DOHH2 (cell line): ENCODE measurements at regions not wholly inside any gene's neighbourhood (a gene's known extent, or its start where the extent isn't known, plus 50 kb on each side); places are given as distances from the start of the nearest gene placed in this dataset.

Source experiments
- H3F3A ChIP-seq: fragments of 200-600 bp; sonication (generic), shearing (Covaris generic); 2 replicates; pipeline ENCODE4 v1.6.0; 2016; ENCODE audit warnings: antibody characterized with exemption, mild to moderate bottlenecking; ENCODE audit not compliant: control insufficient read depth, insufficient read depth
- H3K27ac ChIP-seq: fragments of 200-600 bp; sonication (generic); 2 replicates; pipeline ENCODE4 v1.5.1; 2014; ENCODE audit warnings: low read depth, mild to moderate bottlenecking, low read length, moderate library complexity
- H3K27me3 ChIP-seq: fragments of 200-600 bp; sonication (generic); 2 replicates; pipeline ENCODE4 v1.6.1; 2014; ENCODE audit warnings: mild to moderate bottlenecking, low read length, mixed read lengths; ENCODE audit not compliant: control insufficient read depth
- H3K36me3 ChIP-seq: fragments of 200-600 bp; sonication (generic); 2 replicates; pipeline ENCODE4 v1.6.1; 2014; ENCODE audit warnings: mild to moderate bottlenecking, low read length, moderate library complexity, mixed read lengths; ENCODE audit not compliant: control insufficient read depth
- H3K4me1 ChIP-seq: fragments of 200-600 bp; sonication (generic); 2 replicates; pipeline ENCODE4 v1.6.1; 2014; ENCODE audit warnings: mild to moderate bottlenecking, low read length, mixed read lengths; ENCODE audit not compliant: control insufficient read depth
- H3K4me2 ChIP-seq: fragments of 200-600 bp; sonication (generic); 2 replicates; pipeline ENCODE4 v1.6.0; 2014; ENCODE audit warnings: mild to moderate bottlenecking, low read length, moderate library complexity
- H3K4me3 ChIP-seq: fragments of 200-600 bp; sonication (generic); 2 replicates; pipeline ENCODE4 v1.5.1; 2014; ENCODE audit warnings: mild to moderate bottlenecking, low read length, mixed read lengths
- H3K79me2 ChIP-seq: fragments of 200-600 bp; sonication (generic); 2 replicates; pipeline ENCODE4 v1.6.1; 2014; ENCODE audit warnings: mild to moderate bottlenecking, low read length, mixed read lengths; ENCODE audit not compliant: control insufficient read depth
- H3K9me2 ChIP-seq: fragments of 200-600 bp; sonication (generic); replicated peaks from 2 replicates; pipeline ENCODE4 v1.6.1; 2014; ENCODE audit warnings: mild to moderate bottlenecking, low read length, mixed read lengths; ENCODE audit not compliant: control insufficient read depth
- H3K9me3 ChIP-seq: fragments of 200-600 bp; sonication (generic); 2 replicates; pipeline ENCODE4 v1.6.1; 2014; ENCODE audit warnings: antibody characterized with exemption, low read length, mixed read lengths; ENCODE audit not compliant: control insufficient read depth, insufficient read depth
- H4K20me1 ChIP-seq: fragments of 200-600 bp; sonication (generic); 2 replicates; pipeline ENCODE4 v1.6.0; 2014; ENCODE audit warnings: low read depth, mild to moderate bottlenecking, antibody characterized with exemption, low read length, moderate library complexity; ENCODE audit not compliant: control insufficient read depth, insufficient read depth
- EZH2phosphoT487 ChIP-seq: fragments of 200-600 bp; sonication (generic); IDR thresholded peaks from 2 replicates; pipeline ENCODE4 v1.6.1; 2017; ENCODE audit warnings: borderline replicate concordance, mild to moderate bottlenecking, antibody characterized with exemption, low read length, moderate library complexity, mixed read lengths
- TF ChIP-seq, protein P1 (sequence below): fragments of 200-600 bp; sonication (generic); IDR thresholded peaks from one replicate; pipeline ENCODE4 v1.5.1; 2014; ENCODE audit warnings: antibody characterized with exemption, mild to moderate bottlenecking, low read depth, low read length; ENCODE audit not compliant: poor library complexity, severe bottlenecking

- Histone ChIP-seq H3F3A (no peaks in the 10 kb centered on the region), H3K4me3 (no peak overlapping the region), H3K36me3 (no peaks in the 10 kb centered on the region), H3K4me1 (no peaks in the 10 kb centered on the region), H3K9me3 (no peaks in the 10 kb centered on the region), H3K27me3 (peaks cover 3% of the 10 kb centered on the region; the same call in 1 of the 2 replicates), H3K9me2 (no peaks in the 10 kb centered on the region), H3K27ac (no peak overlapping the region), H3K4me2 (no peak overlapping the region), H4K20me1 (no peaks in the 10 kb centered on the region), H3K79me2 (no peaks in the 10 kb centered on the region)
- no peak for TF ChIP-seq EZH2phosphoT487
- TF ChIP-seq, protein P1, sequence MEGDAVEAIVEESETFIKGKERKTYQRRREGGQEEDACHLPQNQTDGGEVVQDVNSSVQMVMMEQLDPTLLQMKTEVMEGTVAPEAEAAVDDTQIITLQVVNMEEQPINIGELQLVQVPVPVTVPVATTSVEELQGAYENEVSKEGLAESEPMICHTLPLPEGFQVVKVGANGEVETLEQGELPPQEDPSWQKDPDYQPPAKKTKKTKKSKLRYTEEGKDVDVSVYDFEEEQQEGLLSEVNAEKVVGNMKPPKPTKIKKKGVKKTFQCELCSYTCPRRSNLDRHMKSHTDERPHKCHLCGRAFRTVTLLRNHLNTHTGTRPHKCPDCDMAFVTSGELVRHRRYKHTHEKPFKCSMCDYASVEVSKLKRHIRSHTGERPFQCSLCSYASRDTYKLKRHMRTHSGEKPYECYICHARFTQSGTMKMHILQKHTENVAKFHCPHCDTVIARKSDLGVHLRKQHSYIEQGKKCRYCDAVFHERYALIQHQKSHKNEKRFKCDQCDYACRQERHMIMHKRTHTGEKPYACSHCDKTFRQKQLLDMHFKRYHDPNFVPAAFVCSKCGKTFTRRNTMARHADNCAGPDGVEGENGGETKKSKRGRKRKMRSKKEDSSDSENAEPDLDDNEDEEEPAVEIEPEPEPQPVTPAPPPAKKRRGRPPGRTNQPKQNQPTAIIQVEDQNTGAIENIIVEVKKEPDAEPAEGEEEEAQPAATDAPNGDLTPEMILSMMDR: no peak
These were observed 96.7 kb downstream of the NUDT12 start for GRCh38 chr5:103465891-103466290.

DNA sequence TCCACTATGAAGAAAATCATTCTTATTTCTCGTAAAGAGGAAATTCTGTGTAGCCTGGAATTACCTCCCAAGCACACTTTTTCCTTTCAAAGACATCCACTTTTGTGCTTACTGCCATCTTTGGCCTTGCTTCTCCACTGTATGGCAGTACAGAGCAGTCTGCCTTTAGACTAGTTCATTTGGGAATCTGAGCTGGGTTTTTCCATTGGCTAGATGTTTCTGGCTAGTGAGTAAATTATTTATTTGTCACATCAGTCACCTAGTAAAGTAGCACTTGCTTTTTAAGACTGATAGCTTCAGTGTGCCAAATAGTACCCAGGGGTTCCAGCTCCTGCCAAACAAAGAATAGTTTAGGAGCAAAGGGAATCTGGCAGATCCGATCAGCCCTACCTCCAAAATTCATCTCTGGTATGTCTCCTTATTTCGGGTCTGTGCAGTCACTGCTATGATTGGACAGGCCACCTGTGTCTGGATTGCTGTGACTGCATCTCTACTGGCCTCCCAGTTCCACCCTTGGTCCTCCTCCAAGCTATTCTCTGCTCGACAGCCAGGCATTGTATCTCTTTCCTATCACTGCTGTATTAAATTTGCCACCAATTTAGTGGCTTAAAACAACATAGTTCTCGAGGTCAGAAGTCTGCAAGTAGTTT is 97.6 kb downstream of the NUDT12 start:
- H3K27ac ChIP-seq: no peak overlapping the region
- H3K27me3 ChIP-seq: peaks cover 3% of the 10 kb centered on the region; the same call in 1 of the 2 replicates
- H3K9me2 ChIP-seq: no peaks in the 10 kb centered on the region
- H3K36me3 ChIP-seq: no peaks in the 10 kb centered on the region
- no peak overlapping the region for H3K4me2 ChIP-seq
- TF ChIP-seq, protein P1: no peak
- TF ChIP-seq EZH2phosphoT487: no peak
- no peaks in the 10 kb centered on the region for H4K20me1 ChIP-seq
- H3K79me2 ChIP-seq: no peaks in the 10 kb centered on the region
- H3K9me3 ChIP-seq: no peaks in the 10 kb centered on the region
- H3K4me3 ChIP-seq: no peak overlapping the region
- H3F3A ChIP-seq: no peaks in the 10 kb centered on the region
- no peaks in the 10 kb centered on the region for H3K4me1 ChIP-seq

- Histone ChIP-seq H3K9me3 (no peaks in the 10 kb centered on the region), H3K4me1 (no peaks in the 10 kb centered on the region), H3K4me2 (no peak overlapping the region), H3K9me2 (no peaks in the 10 kb centered on the region), H3K27me3 (0 out of 2 replicates have a peak, but pooled peaks cover 3% of the 10 kb centered on the region), H3K36me3 (no peaks in the 10 kb centered on the region), H4K20me1 (no peaks in the 10 kb centered on the region), H3F3A (no peaks in the 10 kb centered on the region), H3K27ac (no peak overlapping the region), H3K79me2 (no peaks in the 10 kb centered on the region), H3K4me3 (no peak overlapping the region)
- TF ChIP-seq, protein P1: no peak
- TF ChIP-seq EZH2phosphoT487: no peak
These were observed 99.3 kb downstream of the NUDT12 start for GRCh38 chr5:103463261-103463660.
